LNCaP clone FGC (cell line): ENCODE measurements at regions not wholly inside any gene's neighbourhood (a gene's known extent, or its start where the extent isn't known, plus 50 kb on each side); places are given as distances from the start of the nearest gene placed in this dataset.
"Not testable (repeated sequence)": the region's sequence is repeated elsewhere in the genome, so short reads cannot be mapped to it uniquely, and the experiment has no call there.

Experiments
- DNase-seq: peaks from one replicate; pipeline ENCODE4 v3.0.0-alpha.2; 2011; ENCODE audit warnings: low read depth
- H3K4me3 ChIP-seq: 2 replicates; pipeline ENCODE4 v1.5.1; 2011; ENCODE audit warnings: mild to moderate bottlenecking, low read depth, low read length, control low read depth
- CTCF ChIP-seq: IDR thresholded peaks from 2 replicates; pipeline ENCODE4 v1.5.1; 2012; ENCODE audit warnings: mild to moderate bottlenecking; ENCODE audit not compliant: control insufficient read depth, insufficient read depth; ENCODE audit errors: extremely low read depth

GRCh38 chr5:103993031-103993430 is 430.4 kb upstream of the NUDT12 start:
- no peak for DNase-seq
- TF ChIP-seq CTCF, result no peak
- H3K4me3 ChIP-seq, result no peak overlapping the region

GRCh38 chr5:103990064-103990463 is 427.5 kb upstream of the NUDT12 start:
- TF ChIP-seq CTCF, result no peak
- DNase-seq, result no peak

GRCh38 chr5:103981592-103981991 is 419.0 kb upstream of the NUDT12 start:
- no peak overlapping the region for H3K4me3 ChIP-seq
- DNase-seq, result no peak
- no peak for TF ChIP-seq CTCF

More at GRCh38 chr5:103990064-103990463, 427.5 kb upstream of the NUDT12 start:
- H3K4me3 ChIP-seq, result no peak overlapping the region

- no peak for DNase-seq
- H3K4me3 ChIP-seq, result no peak overlapping the region
- TF ChIP-seq CTCF, result no peak
These were observed 411.1 kb upstream of the NUDT12 start for GRCh38 chr5:103973669-103974068.

GRCh38 chr5:103966295-103966694 is 403.7 kb upstream of the NUDT12 start:
- DNase-seq, H3K4me3 ChIP-seq: not testable (repeated sequence)

- H3K4me3 ChIP-seq, result no peak overlapping the region
- no peak for DNase-seq
- no peak for TF ChIP-seq CTCF
These were observed 399.4 kb upstream of the NUDT12 start for GRCh38 chr5:103962023-103962422.

GRCh38 chr5:103953601-103954382 is 391.2 kb upstream of the NUDT12 start:
- DNase-seq, result no peak
- TF ChIP-seq CTCF, result no peak
- H3K4me3 ChIP-seq, result no peak overlapping the region
